ENCODE measurements at regions not wholly inside any gene's neighbourhood (a gene's known extent, or its start where the extent isn't known, plus 50 kb on each side); places are given as distances from the start of the nearest gene placed in this dataset.

GRCh38 chr2:204202253-204202652 lies 265.7 kb downstream of the ICOS start:
- Histone ChIP-seq H3K4me1 (peaks cover 0 to 50% (median 11%) of the 10 kb centered on the region in 4 donors), H3K36me3 (no peaks in the 10 kb centered on the region), H3K27me3 (no peaks in the 10 kb centered on the region), H3K4me3 (no peak overlapping the region), H3K27ac (peak overlapping the region in 1 of 3 donors; percentile 37), H3K9me3 (no peaks in the 10 kb centered on the region)
- TF ChIP-seq POLR2A (IDR thresholded peaks at IDR 0.05) (no peak), CTCF (IDR thresholded peaks at IDR 0.05) (no peak)
- intact Hi-C loops (cut with DNase I): no loop called here
- 29% methylated on average over 1 of the region's 1 CpG for WGBS (ENCODE audit: insufficient coverage, low coverage, low lambda C conversion rate, missing lambda C conversion rate)
- ATAC-seq: peak; percentile 68 to 79 (median 72)
- DNase-seq: no peak

DNA sequence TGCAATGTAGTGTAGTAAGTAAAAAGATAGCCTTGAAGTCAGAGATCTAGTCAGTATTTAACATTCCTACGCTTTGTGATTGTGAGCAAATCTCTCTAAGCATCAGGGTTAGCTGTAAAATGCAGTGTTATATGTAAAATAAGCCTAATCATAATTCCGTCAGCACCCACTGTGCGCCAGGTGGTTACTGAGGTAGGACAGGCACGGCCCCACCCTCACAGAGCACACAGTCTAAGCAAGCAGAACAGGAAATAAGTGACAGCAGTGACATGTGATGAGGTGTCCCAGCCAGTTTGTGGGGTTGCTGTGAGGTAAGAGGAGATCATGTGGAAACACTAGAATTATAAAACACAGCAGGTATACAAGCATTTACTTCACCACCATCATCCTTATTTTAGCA lies 267.1 kb downstream of the ICOS start:
- Histone ChIP-seq H3K4me1 (peaks cover 0 to 41% (median 11%) of the 10 kb centered on the region in 4 donors), H3K36me3 (no peaks in the 10 kb centered on the region), H3K4me3 (no peak overlapping the region), H3K27ac (no peak overlapping the region), H3K9me3 (no peaks in the 10 kb centered on the region), H3K27me3 (no peaks in the 10 kb centered on the region)
- whole genome bisulfite sequencing (ENCODE audit: insufficient coverage, low coverage, low lambda C conversion rate, missing lambda C conversion rate): 80% methylated on average over 4 of the region's 4 CpGs
- TF ChIP-seq CTCF (IDR thresholded peaks at IDR 0.05) (no peak), POLR2A (IDR thresholded peaks at IDR 0.05) (no peak)
- intact Hi-C loops (cut with DNase I): no loop called here
- DNase-seq: no peak
- no peak for ATAC-seq

DNA sequence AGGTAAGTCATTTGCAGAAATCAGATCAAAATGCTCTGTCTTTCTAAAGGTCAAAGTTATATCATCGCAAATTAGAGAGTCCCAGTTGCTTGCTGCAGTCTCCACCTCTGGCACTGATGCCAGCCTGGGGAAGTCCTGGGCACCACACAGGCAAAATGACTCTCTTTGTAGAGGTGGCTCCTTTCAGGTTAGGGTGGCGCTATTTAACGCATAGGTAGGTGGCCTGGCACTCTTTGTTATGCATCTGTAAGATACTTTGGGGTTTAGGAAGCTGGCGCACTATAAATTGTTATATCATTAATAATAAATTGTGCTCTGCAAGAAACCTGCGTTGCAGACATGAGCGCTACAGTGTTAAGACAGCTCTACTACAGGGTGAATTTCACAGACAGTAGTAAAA lies 268.5 kb downstream of the ICOS start:
- H3K36me3 ChIP-seq: no peaks in the 10 kb centered on the region
- no peak overlapping the region for H3K27ac ChIP-seq
- H3K9me3 ChIP-seq: no peaks in the 10 kb centered on the region
- TF ChIP-seq CTCF (IDR thresholded peaks at IDR 0.05) (no peak), POLR2A (IDR thresholded peaks at IDR 0.05) (no peak)
- DNase-seq: no peak
- intact Hi-C loops (cut with DNase I): no loop called here
- peak in 2 of 4 donors; percentile 13 to 20 for ATAC-seq
- no peak overlapping the region for H3K4me3 ChIP-seq
- 74% methylated on average over 6 of the region's 6 CpGs for WGBS (ENCODE audit: insufficient coverage, low coverage, low lambda C conversion rate, missing lambda C conversion rate)
- H3K4me1 ChIP-seq: peaks cover 0 to 28% (median 10%) of the 10 kb centered on the region in 4 donors
- H3K27me3 ChIP-seq: no peaks in the 10 kb centered on the region

- Histone ChIP-seq H3K4me1 (peaks cover 0 to 25% (median 10%) of the 10 kb centered on the region in 4 donors), H3K4me3 (no peak overlapping the region), H3K27ac (no peak overlapping the region), H3K9me3 (no peaks in the 10 kb centered on the region), H3K36me3 (no peaks in the 10 kb centered on the region), H3K27me3 (no peaks in the 10 kb centered on the region)
- 41% methylated on average over 7 of the region's 7 CpGs for WGBS (ENCODE audit: insufficient coverage, low coverage, low lambda C conversion rate, missing lambda C conversion rate)
- TF ChIP-seq CTCF (IDR thresholded peaks at IDR 0.05) (no peak), POLR2A (IDR thresholded peaks at IDR 0.05) (no peak)
- DNase-seq (no peak), ATAC-seq (no peak)
- intact Hi-C loops (cut with DNase I): no loop called here
These were observed 269.0 kb downstream of the ICOS start for GRCh38 chr2:204205538-204205937.

DNA sequence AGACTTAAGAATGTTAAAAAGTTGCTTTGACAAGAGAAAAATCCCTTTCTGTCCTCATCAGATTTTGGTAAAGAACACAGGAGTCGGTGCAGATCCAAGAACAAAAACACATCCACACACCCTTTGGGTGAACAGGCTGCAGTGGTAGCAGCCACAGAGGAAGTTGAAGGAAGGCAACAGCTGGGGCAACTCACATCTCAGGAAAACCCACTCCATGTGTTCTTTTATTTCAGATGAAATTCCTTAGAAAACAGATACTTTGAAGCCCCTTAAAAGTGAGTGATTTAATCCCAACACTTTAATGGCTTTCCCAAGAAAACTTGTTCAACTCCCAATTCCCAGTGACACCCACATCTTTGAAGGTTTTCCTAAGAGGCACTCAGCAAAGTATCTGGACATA lies 271.3 kb downstream of the ICOS start:
- no peak for TF ChIP-seq POLR2A (IDR thresholded peaks at IDR 0.05)
- no peak overlapping the region for H3K27ac ChIP-seq
- H3K4me3 ChIP-seq: no peak overlapping the region
- no peaks in the 10 kb centered on the region for H3K9me3 ChIP-seq
- 100% methylated on average over 1 of the region's 1 CpG for WGBS (ENCODE audit: insufficient coverage, low coverage, low lambda C conversion rate, missing lambda C conversion rate)
- peaks cover 0 to 2% (median 0%) of the 10 kb centered on the region in 4 donors for H3K4me1 ChIP-seq
- no peaks in the 10 kb centered on the region for H3K27me3 ChIP-seq
- intact Hi-C loops (cut with DNase I): no loop called here
- DNase-seq (no peak), ATAC-seq (no peak)
- H3K36me3 ChIP-seq: no peaks in the 10 kb centered on the region

Data from right lobe of liver (tissue), 6 donors.